HCT116 (cell line): ENCODE measurements at regions not wholly inside any gene's neighbourhood (a gene's known extent, or its start where the extent isn't known, plus 50 kb on each side); places are given as distances from the start of the nearest gene placed in this dataset.

Source experiments
- ATAC-seq: fragments of 200-7000 bp; cut with Tn5 transposase; 2 replicates; pipeline ENCODE4 v1.9.1; 2020; ENCODE audit warnings: mild to moderate bottlenecking, moderate library complexity
- BruUV-seq: library from RNA; stranded (reverse); fragments of 400-500 nt; replicated peaks from 2 replicates; lab custom pipeline; 2021; lab: Mats Ljungman, UMichigan
- CTCF ChIA-PET: fragments of 300-600 bp; sonication (Branson Sonifier 250); formaldehyde crosslinking; loops from one replicate; lab custom pipeline; 2021; ENCODE audit warnings: antibody characterized with exemption; lab: Charles Lee
- POLR2A ChIA-PET: fragments of 300-600, 350-600 bp; sonication (Branson Sonifier 250); formaldehyde crosslinking; loops from one replicate; lab custom pipeline; 2021; ENCODE audit warnings: antibody characterized with exemption; lab: Charles Lee
- RAD21 ChIA-PET, 2 experiments: fragments of 300-600 bp; sonication (Branson Sonifier 250); formaldehyde crosslinking; loops; one replicate each; lab custom pipeline; 2023; ENCODE audit warnings: low total read pairs in 2 of 2; ENCODE audit not compliant: uncharacterized antibody in 2 of 2, unreplicated experiment in 2 of 2, low non-redundant PET in 1 of 2; lab: Charles Lee
- DNase-seq: peaks from one replicate; pipeline ENCODE4 v3.0.0-alpha.2; 2010; ENCODE audit warnings: low read depth, low spot score
- H2AFZ ChIP-seq: fragments of 200-600 bp; shearing (Covaris generic), sonication (generic); 2 replicates; pipeline ENCODE4 v1.6.1; 2017; ENCODE audit warnings: low read depth, mixed run types, mixed read lengths, antibody characterized with exemption, low read length; ENCODE audit not compliant: poor library complexity, severe bottlenecking
- H3K27ac ChIP-seq: 2 replicates; pipeline ENCODE4 v1.5.1; 2012; ENCODE audit warnings: low read depth, low read length
- H3K27me3 ChIP-seq: fragments of 200-600 bp; sonication (generic); 2 replicates; pipeline ENCODE4 v1.6.1; 2016; ENCODE audit warnings: mixed run types, low read length, mixed read lengths; ENCODE audit not compliant: insufficient read depth
- H3K36me3 ChIP-seq, 2 experiments: fragments of 200-500 bp in 1 of 2; fragments of 200-600 bp in 1 of 2; sonication (Bioruptor generic) in 1 of 2; sonication (generic) in 1 of 2; 2 replicates each; pipeline versions ENCODE4 v1.5.1 to v1.6.1; 2014 to 2016; ENCODE audit warnings: low read length in 2 of 2, inconsistent platforms in 1 of 2, mixed read lengths in 1 of 2, mixed run types in 1 of 2; ENCODE audit not compliant: insufficient read depth in 2 of 2, control insufficient read depth in 1 of 2
- H3K4me1 ChIP-seq, 2 experiments: fragments of 200-600 bp in 1 of 2; sonication (generic) in 1 of 2; 2 replicates each; pipeline versions ENCODE4 v1.5.1 to v1.6.1; 2012 to 2017; ENCODE audit warnings: low read length in 2 of 2, inconsistent platforms in 1 of 2, mild to moderate bottlenecking in 1 of 2, mixed read lengths in 1 of 2, mixed run types in 1 of 2, moderate library complexity in 1 of 2; ENCODE audit not compliant: insufficient read depth in 2 of 2, control insufficient read depth in 1 of 2
- H3K4me2 ChIP-seq: fragments of 200-600 bp; sonication (generic); 2 replicates; pipeline ENCODE4 v1.6.1; 2017; ENCODE audit warnings: mixed run types, low read length, mixed read lengths
- H3K4me3 ChIP-seq, 2 experiments: fragments of 200-600 bp in 1 of 2; sonication (generic) in 1 of 2; replicated peaks in 1 of 2; 2 replicates each; pipeline ENCODE4 v1.5.1; 2011 to 2016; ENCODE audit warnings: low read length in 2 of 2, control low read depth in 1 of 2, low read depth in 1 of 2, mild to moderate bottlenecking in 1 of 2, mixed read lengths in 1 of 2, mixed run types in 1 of 2
- H3K79me2 ChIP-seq: fragments of 200-600 bp; sonication (generic); 2 replicates; pipeline ENCODE4 v1.6.1; 2017; ENCODE audit warnings: mild to moderate bottlenecking, mixed run types, low read length, moderate library complexity, mixed read lengths; ENCODE audit not compliant: insufficient read depth
- H3K9ac ChIP-seq: fragments of 200-600 bp; sonication (generic); 2 replicates; pipeline ENCODE4 v1.6.1; 2016; ENCODE audit warnings: low read length, mixed read lengths
- H3K9me2 ChIP-seq: fragments of 200-600 bp; sonication (generic), shearing (Covaris generic); 2 replicates; pipeline ENCODE4 v1.6.1; 2017; ENCODE audit warnings: mixed run types, mild to moderate bottlenecking, moderate library complexity; ENCODE audit not compliant: insufficient read depth
- H3K9me3 ChIP-seq, 2 experiments: fragments of 200-500 bp in 1 of 2; fragments of 200-600 bp in 1 of 2; sonication (Bioruptor generic) in 1 of 2; sonication (generic) in 1 of 2; 2 replicates each; pipeline ENCODE4 v1.6.1; 2014 to 2017; ENCODE audit warnings: low read length in 2 of 2, mixed read lengths in 2 of 2, inconsistent platforms in 1 of 2, low read depth in 1 of 2, mild to moderate bottlenecking in 1 of 2, mixed run types in 1 of 2, moderate library complexity in 1 of 2; ENCODE audit not compliant: control insufficient read depth in 1 of 2, insufficient read depth in 1 of 2
- H4K20me1 ChIP-seq: fragments of 200-600 bp; sonication (generic), shearing (Covaris generic); 2 replicates; pipeline ENCODE4 v1.6.1; 2017; ENCODE audit warnings: mixed run types, mild to moderate bottlenecking, moderate library complexity; ENCODE audit not compliant: insufficient read depth
- ATF3 ChIP-seq: IDR thresholded peaks from 2 replicates; pipeline ENCODE4 v1.6.1; 2012
- EGR1 ChIP-seq: IDR thresholded peaks from 2 replicates; pipeline ENCODE4 v1.6.1; 2012; ENCODE audit warnings: low read depth
- JUND ChIP-seq: IDR thresholded peaks from 2 replicates; pipeline ENCODE4 v1.6.1; 2012
- POLR2AphosphoS5 ChIP-seq: IDR thresholded peaks from 2 replicates; pipeline ENCODE4 v1.6.1; 2011; ENCODE audit warnings: mild to moderate bottlenecking, low read depth, low read length, moderate library complexity
- RAD21 ChIP-seq: IDR thresholded peaks from 2 replicates; pipeline ENCODE4 v1.6.1; 2012; ENCODE audit warnings: low read depth, mild to moderate bottlenecking
- SP1 ChIP-seq: IDR thresholded peaks from 2 replicates; pipeline ENCODE4 v1.6.1; 2012; ENCODE audit warnings: low read depth
- ZFX ChIP-seq: fragments of 450-650 bp; IDR thresholded peaks from 2 replicates; pipeline ENCODE4 v1.6.1; 2017
- ZNF274 ChIP-seq: fragments of 200-500 bp; sonication (Bioruptor generic); IDR thresholded peaks from 2 replicates; pipeline ENCODE4 v1.6.1; 2014; ENCODE audit warnings: mild to moderate bottlenecking, low read depth, low read length, inconsistent platforms
- intact Hi-C: fragments of 100-400 bp; cut with micrococcal nuclease; formaldehyde crosslinking; loops from 2 replicates; pipeline ENCODE4 v1.10.0; 2022
- TF ChIP-seq, protein P1 (sequence below), 3 experiments: fragments of 200-600 bp in 1 of 3; sonication (generic) in 1 of 3; IDR thresholded peaks in 2 of 3; conservative IDR thresholded peaks in 1 of 3; 2 replicates each; pipeline ENCODE4 v1.5.1; 2012 to 2017; ENCODE audit warnings: low read depth in 2 of 3, low read length in 2 of 3, antibody characterized with exemption in 1 of 3, borderline replicate concordance in 1 of 3, control low read depth in 1 of 3, mild to moderate bottlenecking in 1 of 3, mixed read lengths in 1 of 3, mixed run types in 1 of 3, moderate library complexity in 1 of 3; ENCODE audit not compliant: insufficient read depth in 1 of 3
- TF ChIP-seq, protein P2 (sequence below): IDR thresholded peaks from 2 replicates; pipeline ENCODE4 v1.6.1; 2012

DNA sequence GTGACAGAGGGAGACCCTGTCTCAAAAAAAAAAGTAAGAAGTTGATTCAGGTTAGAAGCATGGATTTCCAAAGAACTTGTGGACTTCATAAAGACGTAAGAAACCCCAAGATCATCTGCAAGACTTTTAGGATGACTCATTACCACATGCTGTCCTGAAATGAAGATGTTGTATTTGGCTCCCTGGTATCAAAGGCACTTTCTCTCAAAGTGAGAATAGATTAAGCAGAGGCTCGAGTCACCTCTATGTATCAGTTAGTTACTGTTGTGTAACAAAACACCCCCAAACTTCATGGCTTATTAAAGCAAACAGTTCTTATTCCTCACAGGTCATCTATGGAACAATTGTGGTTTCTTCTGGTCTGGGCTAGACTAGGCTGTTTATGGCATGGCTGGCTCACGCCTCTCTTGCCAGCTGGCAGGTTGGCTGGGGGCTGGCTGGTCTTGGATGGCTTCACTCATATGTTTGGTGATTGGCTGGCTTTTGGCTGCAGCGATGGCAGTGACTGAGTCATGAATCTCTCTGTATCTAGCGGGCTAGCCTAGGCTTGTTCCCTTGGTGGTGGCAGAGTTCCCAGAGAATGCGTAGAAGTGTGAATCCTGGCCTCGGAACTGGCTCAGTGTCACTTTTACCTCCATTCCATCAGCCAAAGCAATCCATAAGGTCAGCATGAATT is 60.4 kb upstream of the MSI2 start:
- CTCF ChIA-PET = no interaction called here
- DNase-seq = no peak

More for the DNA sequence above, 60.4 kb upstream of the MSI2 start:
- ChIA-PET POLR2A (no interaction called here), RAD21 (no interaction called here)
- TF ChIP-seq, protein P1, sequence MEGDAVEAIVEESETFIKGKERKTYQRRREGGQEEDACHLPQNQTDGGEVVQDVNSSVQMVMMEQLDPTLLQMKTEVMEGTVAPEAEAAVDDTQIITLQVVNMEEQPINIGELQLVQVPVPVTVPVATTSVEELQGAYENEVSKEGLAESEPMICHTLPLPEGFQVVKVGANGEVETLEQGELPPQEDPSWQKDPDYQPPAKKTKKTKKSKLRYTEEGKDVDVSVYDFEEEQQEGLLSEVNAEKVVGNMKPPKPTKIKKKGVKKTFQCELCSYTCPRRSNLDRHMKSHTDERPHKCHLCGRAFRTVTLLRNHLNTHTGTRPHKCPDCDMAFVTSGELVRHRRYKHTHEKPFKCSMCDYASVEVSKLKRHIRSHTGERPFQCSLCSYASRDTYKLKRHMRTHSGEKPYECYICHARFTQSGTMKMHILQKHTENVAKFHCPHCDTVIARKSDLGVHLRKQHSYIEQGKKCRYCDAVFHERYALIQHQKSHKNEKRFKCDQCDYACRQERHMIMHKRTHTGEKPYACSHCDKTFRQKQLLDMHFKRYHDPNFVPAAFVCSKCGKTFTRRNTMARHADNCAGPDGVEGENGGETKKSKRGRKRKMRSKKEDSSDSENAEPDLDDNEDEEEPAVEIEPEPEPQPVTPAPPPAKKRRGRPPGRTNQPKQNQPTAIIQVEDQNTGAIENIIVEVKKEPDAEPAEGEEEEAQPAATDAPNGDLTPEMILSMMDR (IDR thresholded peaks at IDR 0.05 in 2 of 3, conservative IDR thresholded peaks at IDR 0.05 in 1 of 3; ENCODE audit: borderline replicate concordance in 1 of 3, insufficient read depth in 1 of 3, low read depth in 2 of 3, low read length in 2 of 3) = no peak
- TF ChIP-seq ZNF274 (no peak), SP1 (no peak), ATF3 (no peak), EGR1 (no peak), ZFX (no peak), POLR2AphosphoS5 (no peak), RAD21 (no peak), JUND (no peak)
- TF ChIP-seq, protein P2, sequence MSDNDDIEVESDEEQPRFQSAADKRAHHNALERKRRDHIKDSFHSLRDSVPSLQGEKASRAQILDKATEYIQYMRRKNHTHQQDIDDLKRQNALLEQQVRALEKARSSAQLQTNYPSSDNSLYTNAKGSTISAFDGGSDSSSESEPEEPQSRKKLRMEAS = no peak
- no peak overlapping the region for H3K4me3 ChIP-seq
- H2AFZ ChIP-seq = no peak overlapping the region
- H4K20me1 ChIP-seq = no peaks in the 10 kb centered on the region
- ATAC-seq = no peak
- no peaks in the 10 kb centered on the region for H3K4me1 ChIP-seq
- H3K27ac ChIP-seq = no peak overlapping the region
- H3K4me2 ChIP-seq = no peak overlapping the region
- H3K9me3 ChIP-seq = peaks cover 0 to 9% of the 10 kb centered on the region in 2 experiments; a peak in 1 of 4 replicates
- BruUV-seq = no TSS peak
- H3K79me2 ChIP-seq = no peaks in the 10 kb centered on the region
- H3K9ac ChIP-seq = no peak overlapping the region
- no peaks in the 10 kb centered on the region for H3K9me2 ChIP-seq
- intact Hi-C loops = no loop called here
- no peaks in the 10 kb centered on the region; the same call in 1 of the 2 replicates for H3K27me3 ChIP-seq
- no peaks in the 10 kb centered on the region for H3K36me3 ChIP-seq
